HG02885 (cell line): ENCODE measurements at regions not wholly inside any gene's neighbourhood (a gene's known extent, or its start where the extent isn't known, plus 50 kb on each side); places are given as distances from the start of the nearest gene placed in this dataset.
A peak's percentile ranks its signal among the peaks of the same experiment; 100 is the strongest.

Experiments used
- ATAC-seq: cut with Tn5 transposase; IDR thresholded peaks from one replicate; pipeline ENCODE4 v1.9.1; 2021; ENCODE audit warnings: mild to moderate bottlenecking; ENCODE audit not compliant: unreplicated experiment, poor library complexity

DNA sequence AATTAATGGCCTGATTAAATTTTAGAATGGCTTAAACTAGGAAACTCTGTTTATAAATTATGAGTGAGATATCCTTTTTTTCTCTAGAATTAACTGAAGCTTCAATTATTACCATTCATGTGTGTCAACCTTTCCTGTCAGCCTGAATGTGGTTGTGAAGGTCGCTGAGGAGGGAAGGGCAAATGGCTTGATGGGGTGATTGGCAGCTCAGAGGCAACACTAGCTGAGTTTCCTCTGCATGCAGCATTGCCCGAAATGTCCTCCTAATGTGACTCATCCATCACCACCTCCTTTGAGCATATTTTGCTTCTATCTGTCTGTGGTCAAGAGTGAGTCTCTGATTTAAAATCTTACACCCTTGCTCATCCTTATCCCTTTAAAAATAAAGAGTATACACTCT, 281.9 kb downstream of the TENT4A start:
- ATAC-seq, result no peak

DNA sequence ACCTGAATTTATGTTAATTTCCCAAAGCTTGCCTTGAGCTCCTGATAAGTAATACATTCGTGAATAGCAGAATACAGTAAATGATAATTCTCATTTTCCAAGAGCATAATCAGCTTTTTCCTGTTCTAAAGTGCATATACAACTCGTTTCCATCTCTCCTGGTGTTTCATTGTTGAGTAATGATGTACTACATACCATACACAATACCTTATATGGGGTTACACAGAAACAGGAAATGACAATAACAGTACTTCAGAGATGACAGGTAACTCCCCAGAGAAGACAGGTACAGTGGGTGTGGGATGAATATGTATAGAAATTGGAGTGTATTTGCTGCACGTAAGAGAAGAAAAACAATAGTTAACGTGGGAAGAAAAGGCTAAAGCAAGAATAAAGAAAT, 287.1 kb downstream of the TENT4A start:
- ATAC-seq, result peak; percentile 60

DNA sequence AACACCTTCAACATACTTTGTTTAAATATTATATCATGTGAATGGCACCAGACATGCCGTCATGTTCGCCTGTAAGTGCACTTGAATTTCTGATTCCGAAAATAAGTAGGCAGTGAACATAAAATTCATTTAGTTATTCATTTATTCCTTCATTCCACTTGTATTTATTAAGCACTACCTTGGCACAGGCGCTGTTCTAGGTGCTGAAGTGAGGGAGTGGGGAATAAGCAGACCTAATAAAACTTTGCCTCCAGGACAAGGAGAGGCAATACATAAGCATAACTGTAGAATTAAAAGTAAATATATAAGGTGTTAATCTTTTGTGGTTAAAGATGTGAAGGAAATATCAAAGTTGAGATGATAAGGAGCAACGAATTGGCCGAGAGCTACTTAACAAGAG, 297.4 kb downstream of the TENT4A start:
- no peak for ATAC-seq

DNA sequence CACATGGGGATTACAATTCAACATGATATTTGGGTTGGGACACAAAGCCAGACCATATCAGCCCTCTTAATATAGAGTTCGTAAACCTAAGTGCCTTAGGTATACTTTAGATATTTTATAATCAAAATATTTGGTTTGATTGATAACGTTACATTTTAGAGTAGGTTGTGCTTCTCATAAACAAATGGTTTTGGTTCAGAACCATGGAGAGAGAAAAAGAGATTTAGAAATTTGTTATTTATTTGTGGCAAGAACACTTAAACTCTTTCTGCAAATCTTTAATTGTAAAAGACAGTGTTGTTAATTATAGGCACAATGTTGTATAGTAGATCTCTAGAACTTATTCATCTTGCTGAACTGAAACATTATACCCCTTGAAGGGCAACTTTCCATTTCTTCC, 298.8 kb downstream of the TENT4A start:
- ATAC-seq, result no peak

DNA sequence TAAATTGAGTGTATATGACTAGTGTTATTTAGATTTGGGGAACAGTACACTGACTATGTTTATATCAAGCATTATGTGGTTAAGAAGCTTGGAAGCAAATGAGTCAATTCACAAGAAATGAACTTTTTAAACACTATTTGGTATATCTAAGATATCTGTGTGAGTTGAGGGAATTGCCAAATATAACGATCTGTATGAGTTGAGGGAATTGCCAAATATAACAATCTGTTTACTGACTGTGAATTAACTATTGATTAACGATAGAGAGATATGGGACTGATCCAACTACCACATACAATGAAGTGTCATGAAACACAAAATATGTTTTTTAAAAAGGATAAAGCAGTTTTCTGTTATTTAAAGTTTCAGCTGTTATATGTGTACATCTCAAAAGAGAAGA, 301.4 kb downstream of the TENT4A start:
- no peak for ATAC-seq

DNA sequence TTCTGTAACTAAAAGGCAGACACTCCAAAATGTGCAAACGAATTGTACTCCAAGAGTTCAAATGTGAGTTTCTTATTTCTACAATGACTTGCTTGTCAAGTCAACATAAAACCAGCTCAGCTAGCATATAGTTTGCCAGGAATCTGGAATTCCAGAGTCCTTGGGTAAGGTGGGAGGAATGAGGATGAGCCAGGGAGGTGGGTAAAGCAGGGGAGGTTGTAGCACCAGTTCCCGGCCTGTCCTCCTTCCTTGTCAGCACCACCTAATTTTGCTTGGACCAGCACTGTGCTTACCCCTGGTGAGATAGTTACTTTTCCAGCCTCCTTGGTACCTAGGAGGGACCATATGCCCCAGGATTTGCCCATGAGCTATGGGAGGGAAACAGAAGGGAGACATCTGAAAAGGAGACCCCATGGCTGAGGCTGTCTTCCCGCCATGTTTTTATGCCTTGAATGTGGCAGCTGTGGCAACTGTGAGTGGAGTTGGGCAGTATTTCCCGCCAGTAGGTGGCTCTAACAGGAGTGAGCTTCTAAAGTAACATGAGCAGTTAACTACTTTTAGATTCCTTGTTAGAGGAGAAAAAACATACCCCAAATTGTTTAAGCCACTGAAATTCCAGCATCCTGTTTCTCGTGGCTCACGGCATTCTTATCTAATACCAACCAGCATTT, 302.5 kb downstream of the TENT4A start:
- no peak for ATAC-seq

DNA sequence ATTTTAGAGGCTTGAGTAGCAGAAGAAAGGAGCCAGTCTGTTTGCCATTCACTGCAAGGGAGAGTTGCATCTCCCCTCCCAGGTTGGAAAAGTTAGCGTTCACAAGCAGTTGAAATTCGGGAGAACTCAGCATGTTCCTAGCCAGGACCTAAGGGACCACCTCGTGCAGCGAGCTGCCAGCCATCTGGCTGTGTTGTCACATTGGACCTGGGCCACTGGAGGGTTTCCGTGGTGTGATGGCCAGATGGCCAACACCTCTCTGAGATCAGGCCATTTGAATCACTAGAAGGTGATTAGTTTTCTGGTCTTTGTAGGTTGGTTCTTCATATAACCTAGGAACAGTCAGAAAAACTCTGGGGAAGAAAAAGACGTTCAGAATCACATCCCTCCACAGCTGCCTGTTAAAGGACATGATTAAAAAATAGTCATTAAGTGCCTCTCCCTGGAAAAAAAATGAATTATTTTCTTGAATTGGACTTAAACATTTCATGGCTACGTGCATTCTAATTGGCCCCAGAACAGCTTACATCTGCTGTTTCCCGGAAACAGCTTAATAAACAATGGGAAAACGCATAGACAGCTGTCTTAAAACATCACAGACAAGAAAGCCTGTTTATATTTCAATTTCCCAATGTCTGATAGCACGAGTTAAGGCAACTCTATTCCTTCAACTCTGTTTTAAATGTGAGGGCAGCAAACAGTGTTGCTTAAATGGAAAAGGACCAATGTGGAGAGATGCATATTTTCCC, 303.9 kb downstream of the TENT4A start:
- ATAC-seq, result no peak

DNA sequence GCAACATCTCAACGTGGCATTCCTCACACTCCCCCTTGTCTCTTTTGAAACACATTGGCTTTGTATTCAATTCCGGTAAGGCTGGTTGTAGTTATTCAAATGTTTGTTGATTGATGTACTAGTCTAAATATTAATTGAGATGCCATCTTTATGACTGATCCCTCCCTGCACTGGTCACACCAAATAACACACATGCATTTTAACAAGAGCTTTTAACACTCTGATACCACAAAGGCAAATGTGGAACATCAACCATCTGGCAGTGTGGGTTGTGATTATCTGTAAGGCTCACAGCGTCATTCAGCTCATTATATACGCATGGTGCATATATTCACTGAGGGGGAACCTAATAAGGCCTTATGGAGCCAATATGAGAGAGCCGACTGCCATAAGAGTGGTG, 305.0 kb downstream of the TENT4A start:
- ATAC-seq, result no peak

DNA sequence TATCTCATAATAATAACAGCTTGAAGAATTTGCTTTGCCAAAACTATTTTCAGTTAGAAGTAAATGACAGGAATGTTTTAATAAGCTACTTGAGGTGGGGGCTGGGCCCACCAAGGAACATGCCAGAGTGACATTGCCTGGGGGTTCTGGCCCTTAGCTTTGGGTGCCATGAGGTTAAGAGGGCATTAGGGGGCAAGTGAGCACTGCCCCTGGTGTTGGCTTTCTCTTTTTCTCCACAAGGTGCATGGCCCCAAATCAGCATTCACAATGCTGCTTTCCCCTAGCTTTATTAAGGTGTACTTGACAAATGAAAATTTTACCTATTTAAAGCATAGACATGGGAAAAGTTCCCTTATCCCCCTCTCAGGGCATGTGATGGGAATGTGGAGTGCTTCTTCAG, 305.4 kb downstream of the TENT4A start:
- ATAC-seq, result no peak

DNA sequence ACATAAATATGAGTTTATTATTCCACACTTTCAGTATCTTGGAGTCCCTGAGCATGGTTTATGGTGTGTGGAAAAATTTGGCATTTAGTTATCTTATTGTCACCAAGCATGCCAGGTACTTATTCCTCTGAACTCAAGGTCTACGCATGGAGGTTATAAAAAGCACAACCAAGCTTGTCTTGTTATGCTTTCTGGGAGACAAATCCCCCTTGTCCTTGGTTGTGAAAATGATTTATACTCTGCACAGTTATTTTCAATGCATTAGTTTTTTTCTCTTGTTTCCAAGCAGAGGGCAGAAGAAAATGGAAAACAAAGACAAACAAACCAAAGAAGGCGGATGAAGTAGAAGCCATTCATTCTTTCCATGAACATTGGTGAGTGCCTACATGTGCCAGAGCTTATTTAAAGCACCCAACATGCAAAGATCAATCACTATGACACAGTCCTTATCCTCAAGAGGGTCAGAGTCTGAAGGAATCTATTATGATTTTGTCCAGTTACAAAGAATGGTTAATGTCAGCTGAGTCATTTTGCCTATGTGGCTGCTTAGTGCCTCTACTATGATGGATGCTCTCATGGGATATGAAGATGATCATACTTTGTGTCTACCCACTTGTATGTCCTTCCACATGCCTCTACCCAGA, 323.1 kb downstream of the TENT4A start:
- no peak for ATAC-seq

DNA sequence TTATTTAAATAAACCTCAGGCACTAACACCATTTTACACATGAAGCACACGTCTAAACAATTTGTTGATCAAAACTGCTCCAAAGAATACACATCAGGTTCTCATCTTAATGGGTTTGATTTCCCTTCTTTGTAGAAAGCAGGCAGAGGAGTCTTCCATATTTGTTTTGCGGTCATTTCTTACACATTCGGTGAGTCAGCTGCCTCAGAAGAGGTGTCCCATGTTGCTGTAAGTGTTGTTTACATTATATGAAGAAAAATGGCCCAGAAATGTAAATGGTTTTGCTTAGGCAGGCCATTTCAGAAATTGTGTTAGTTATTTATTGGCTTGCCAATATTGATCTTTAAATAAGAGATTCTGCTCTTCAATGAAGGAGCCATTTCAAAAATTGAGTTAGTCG, 325.8 kb downstream of the TENT4A start:
- no peak for ATAC-seq

DNA sequence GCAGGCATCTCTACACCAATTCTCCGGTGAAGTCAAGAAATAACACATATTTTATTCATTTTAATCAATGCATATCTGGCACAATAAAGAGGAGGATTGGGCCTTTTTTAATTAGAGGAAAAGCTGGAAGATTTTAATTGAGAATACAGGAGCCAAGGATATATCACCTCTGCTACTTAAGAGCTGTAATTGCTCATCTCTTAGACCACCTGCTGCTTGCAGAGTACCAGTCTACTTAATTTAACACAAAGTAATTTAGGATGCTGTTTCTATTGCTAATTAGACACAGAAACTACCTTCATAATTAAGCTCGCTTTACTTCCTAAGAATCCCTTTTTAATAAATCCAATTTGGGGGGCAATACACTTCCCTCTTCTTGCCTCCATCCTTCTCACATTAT, 326.9 kb downstream of the TENT4A start:
- ATAC-seq, result no peak

DNA sequence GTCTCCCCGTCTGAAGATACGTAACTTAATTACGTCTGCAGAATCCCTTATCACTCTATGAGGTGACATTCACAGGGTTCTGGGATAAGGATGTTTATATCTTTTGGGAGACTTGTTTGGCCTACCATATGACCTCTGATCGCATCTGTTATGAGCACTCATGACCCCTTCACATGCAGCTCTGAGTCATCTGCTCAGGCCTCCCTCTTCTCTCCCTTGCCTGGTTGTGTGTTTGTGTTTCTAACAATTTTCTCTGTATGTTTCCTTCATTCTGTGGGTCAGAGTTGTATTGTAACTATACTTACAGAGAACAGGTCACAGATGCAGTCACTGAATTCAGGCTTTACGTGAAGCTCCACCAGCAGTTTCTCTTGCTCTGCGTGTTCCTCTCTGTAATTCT, 330.6 kb downstream of the TENT4A start:
- no peak for ATAC-seq

DNA sequence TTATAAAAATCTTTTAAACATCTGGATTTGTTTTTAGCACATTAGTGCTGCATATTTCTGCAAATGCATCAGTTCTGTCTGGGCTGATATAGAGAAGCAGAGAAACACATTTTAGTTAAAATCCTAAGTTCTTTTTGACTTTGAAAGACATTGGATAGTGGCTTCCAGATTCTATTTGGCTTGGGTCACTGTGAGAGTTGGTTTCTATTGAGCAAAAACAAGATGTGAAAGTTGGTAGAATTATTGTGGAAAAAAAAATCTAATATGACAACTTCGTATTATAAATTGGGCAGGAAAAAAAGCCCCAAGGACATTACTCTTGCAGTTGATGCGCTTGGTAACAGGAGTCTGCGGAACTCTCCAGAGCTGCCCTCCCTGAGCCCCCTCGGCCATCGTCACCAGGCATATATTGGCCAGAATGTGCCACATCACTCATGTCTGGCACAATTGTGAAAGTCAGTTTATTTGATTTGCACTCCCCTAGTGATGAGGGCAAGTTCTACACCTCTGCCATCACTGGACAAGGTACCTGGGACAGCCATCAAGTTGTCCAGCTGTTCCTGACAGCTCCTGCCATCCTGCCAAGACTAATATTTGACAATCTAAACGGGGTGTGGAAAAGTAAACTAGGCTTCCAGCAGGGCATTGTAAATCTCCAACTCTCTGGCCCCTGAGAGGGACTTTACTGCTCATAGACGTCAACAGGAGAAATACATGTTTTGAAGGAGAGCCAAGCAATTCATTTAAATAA, 334.5 kb downstream of the TENT4A start:
- ATAC-seq, result no peak

DNA sequence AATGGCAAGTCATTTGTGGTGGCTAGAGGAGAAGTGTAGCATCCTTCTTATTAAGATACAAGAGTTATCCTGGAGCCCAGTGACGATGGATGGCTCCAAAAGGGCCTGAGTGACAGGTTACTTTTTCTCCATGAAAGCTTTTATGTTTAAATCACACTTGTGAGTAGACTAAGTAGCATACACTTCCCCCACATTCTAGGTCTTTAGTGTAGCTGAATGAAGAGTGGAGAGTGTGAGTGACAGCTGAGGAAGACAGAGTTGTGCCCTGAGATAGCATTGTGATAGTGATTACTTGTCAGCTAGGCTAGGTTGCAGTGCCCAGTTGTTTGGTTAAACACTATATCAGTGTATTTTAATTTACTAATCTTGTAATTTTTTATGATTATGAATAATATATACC, 337.8 kb downstream of the TENT4A start:
- ATAC-seq, result no peak

DNA sequence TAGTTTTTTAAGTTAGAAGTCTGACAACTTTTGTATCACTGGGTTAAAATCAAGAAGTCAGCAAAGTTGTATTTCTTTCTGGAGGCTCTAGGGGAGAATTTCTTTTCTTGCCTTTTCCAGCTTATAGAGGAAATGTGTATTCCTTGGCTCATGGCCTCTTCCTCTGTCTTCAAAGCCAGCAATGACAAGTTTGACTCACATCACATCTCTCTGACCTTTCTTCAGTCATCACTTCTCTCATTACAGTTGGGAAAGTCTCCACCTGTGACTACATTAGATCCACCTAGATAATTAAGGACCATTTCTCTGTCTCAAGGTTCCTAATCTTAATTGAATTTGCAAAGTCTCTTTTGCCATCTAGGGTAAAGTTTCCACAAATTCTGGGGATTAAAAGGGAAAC, 339.9 kb downstream of the TENT4A start:
- ATAC-seq, result no peak

DNA sequence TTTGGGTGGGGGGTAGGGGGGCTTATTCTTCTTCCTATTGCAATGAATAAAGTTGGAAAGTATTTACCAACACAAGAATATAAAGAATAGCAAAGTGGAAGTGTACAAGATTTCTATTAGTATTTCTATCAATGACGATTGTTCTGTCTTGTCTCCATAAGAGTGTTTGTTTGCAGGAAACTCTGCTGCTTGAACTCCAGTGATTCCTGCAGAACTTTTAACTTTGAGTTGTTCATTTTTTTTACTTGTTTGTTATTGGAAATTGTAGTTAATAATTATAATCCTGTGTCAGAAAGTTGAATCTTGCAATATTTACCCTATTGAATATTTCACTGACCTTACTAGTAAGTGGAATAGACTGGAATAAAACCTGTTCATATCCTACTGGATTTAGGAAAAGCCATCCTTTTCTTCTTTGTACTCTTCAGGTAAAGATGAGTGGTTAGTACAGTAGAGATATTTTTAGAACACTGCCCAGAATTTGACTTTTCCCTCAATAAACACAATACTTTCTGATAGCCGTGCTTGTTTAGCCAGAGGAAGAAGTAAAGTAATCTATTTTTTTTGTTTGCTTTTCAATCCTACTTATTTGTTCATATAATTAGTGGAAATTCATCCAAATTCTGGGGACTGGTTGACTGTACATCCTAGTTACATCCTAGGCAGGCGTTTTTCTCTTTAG, 340.4 kb downstream of the TENT4A start:
- no peak for ATAC-seq

DNA sequence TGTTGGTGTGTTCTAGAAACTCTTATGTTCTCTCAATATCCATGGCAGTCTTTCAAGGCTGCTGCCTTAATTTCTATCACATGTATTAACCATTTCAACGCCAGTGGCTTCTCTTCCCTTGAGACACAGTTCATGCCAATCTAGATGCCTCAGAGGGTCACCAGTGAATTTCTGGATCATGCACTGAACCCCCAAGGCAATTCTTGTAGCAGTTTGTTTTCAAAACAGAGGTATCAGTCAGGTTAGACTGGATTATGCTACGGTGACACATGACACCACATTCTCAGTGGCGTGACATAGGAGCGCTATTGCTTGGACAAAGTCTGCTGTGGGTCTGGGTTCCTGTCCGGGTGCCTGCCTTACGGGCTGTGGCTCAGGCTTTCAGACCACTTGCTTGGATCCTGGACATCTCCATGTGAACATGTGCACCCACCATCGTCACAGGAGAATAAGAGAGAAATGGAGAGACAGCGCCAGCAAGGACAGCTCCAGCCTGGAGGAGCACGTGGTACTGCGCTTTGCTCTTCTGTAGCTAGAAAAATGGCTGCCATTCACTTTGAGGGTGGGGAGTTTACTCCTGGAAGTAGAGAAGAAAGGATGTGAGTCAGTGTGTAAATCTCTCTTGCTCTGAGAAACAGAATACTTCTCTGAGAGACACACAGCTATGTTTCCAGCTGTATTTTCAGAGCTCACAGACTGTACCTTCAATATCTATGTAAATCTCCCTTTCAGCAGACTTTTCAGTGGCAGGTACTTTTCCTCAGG, 329.3 kb upstream of the ADCY2 start:
- ATAC-seq, result no peak

DNA sequence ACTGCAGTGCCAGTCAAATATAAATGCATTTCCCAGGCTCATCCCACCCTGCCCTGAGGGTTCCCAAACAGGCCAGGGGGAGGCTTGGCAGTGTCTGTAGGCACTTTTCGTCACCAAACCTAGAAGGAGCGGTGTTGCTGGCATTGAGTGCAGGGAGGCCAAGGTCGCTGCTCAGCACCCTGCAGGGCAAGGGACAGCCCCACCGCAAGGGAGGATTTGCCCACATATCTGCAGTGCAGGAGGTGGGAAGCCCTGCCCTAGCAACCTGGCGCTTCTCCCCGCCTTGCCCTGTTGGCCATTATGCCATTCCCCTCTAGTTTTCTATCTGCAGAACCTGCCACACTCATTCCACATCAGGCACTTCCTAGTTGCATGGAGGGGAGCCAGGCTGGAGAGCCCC, 327.8 kb upstream of the ADCY2 start:
- no peak for ATAC-seq

DNA sequence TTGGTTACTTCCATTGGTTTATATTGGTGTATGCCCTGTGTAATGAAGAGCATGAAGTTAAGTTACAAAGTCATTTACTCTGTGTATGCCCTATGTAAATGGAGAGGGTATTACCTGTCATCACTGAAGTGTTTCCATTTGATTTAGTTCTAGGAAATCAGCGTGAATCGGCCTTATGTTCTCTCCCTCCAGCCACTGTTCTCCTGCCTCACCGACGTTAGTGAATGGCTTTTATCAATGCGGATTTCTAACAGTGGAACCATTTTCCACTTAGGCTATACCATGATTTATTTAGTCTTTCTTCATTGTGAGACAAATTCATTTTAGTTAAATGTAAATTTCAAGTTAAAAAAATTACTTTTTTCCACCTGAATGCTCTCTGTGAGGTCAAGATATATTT, 327.0 kb upstream of the ADCY2 start:
- ATAC-seq, result no peak
